GM23248 (cell line): ENCODE measurements at regions not wholly inside any gene's neighbourhood (a gene's known extent, or its start where the extent isn't known, plus 50 kb on each side); places are given as distances from the start of the nearest gene placed in this dataset.
A peak's percentile ranks its signal among the peaks of the same experiment; 100 is the strongest.

Experiments used
- DNase-seq: peaks from one replicate; pipeline ENCODE4 v3.0.0-alpha.2; 2015
- H2AFZ ChIP-seq: fragments of 200-600 bp; sonication (generic); 2 replicates; pipeline ENCODE4 v1.6.1; 2016; ENCODE audit warnings: antibody characterized with exemption
- H3F3A ChIP-seq: fragments of 200-600 bp; sonication (generic); 2 replicates; pipeline ENCODE4 v1.6.1; 2016; ENCODE audit warnings: mild to moderate bottlenecking, antibody characterized with exemption, mixed run types; ENCODE audit not compliant: insufficient read depth
- H3K27ac ChIP-seq: fragments of 200-600 bp; sonication (generic); 2 replicates; pipeline ENCODE4 v1.5.1; 2016; ENCODE audit warnings: mild to moderate bottlenecking
- H3K27me3 ChIP-seq: fragments of 200-600 bp; sonication (generic); replicated peaks from 2 replicates; pipeline ENCODE4 v1.6.1; 2016; ENCODE audit warnings: mild to moderate bottlenecking; ENCODE audit not compliant: insufficient read depth
- H3K36me3 ChIP-seq: fragments of 200-600 bp; sonication (generic); 2 replicates; pipeline ENCODE4 v1.6.1; 2016; ENCODE audit warnings: low read depth, mild to moderate bottlenecking
- H3K4me1 ChIP-seq: fragments of 200-600 bp; sonication (generic); 2 replicates; pipeline ENCODE4 v1.6.1; 2016; ENCODE audit warnings: mild to moderate bottlenecking; ENCODE audit not compliant: insufficient read depth
- H3K4me2 ChIP-seq: fragments of 200-600 bp; sonication (generic); one replicate; pipeline ENCODE4 v1.6.1; 2016; ENCODE audit warnings: mild to moderate bottlenecking; ENCODE audit not compliant: unreplicated experiment
- H3K4me3 ChIP-seq: fragments of 200-600 bp; sonication (generic); 2 replicates; pipeline ENCODE4 v1.5.1; 2016; ENCODE audit warnings: mild to moderate bottlenecking
- H3K79me2 ChIP-seq: fragments of 200-600 bp; sonication (generic); 2 replicates; pipeline ENCODE4 v1.6.1; 2016; ENCODE audit warnings: mild to moderate bottlenecking; ENCODE audit not compliant: insufficient read depth
- H3K9ac ChIP-seq: fragments of 200-600 bp; sonication (generic); 2 replicates; pipeline ENCODE4 v1.6.1; 2016; ENCODE audit warnings: mild to moderate bottlenecking
- H3K9me2 ChIP-seq: fragments of 200-600 bp; sonication (generic); 2 replicates; pipeline ENCODE4 v1.6.1; 2016; ENCODE audit warnings: mixed run types, mild to moderate bottlenecking, moderate library complexity; ENCODE audit not compliant: insufficient read depth
- H3K9me3 ChIP-seq: fragments of 200-600 bp; sonication (generic); one replicate; pipeline ENCODE4 v1.6.1; 2017; ENCODE audit warnings: low read depth
- H4K20me1 ChIP-seq: fragments of 200-600 bp; sonication (generic); 2 replicates; pipeline ENCODE4 v1.6.0; 2016; ENCODE audit not compliant: insufficient read depth
- EZH2 ChIP-seq: fragments of 200-600 bp; sonication (generic); IDR thresholded peaks from 2 replicates; pipeline ENCODE4 v1.6.1; 2018; ENCODE audit warnings: antibody characterized with exemption, mild to moderate bottlenecking; ENCODE audit not compliant: insufficient read depth, poor library complexity, severe bottlenecking
- EZH2phosphoT487 ChIP-seq: fragments of 200-600 bp; sonication (generic); IDR thresholded peaks from 2 replicates; pipeline ENCODE4 v1.6.1; 2018; ENCODE audit warnings: antibody characterized with exemption, moderate library complexity, mild to moderate bottlenecking, low read depth; ENCODE audit not compliant: insufficient read depth
- WGBS, 2 experiments: methylation state at CpG; one replicate each; pipeline ENCODE4 v1.1.6; 2015 to 2017; ENCODE audit warnings: low lambda C conversion rate in 2 of 2, low coverage in 1 of 2; ENCODE audit errors: missing lambda C conversion rate in 2 of 2; 5-methylcytosine and 5-hydroxymethylcytosine counted together
- in situ Hi-C: fragments of 300-500 bp; cut with MboI; formaldehyde crosslinking; loops from 2 replicates; pipeline ENCODE4 v1.15.0; 2020

GRCh38 chr12:25695574-25695973, 142.5 kb upstream of the LMNTD1 start:
- in situ Hi-C loops, result no loop called here
- H3K27me3 ChIP-seq, result no peaks in the 10 kb centered on the region
- H3K4me2 ChIP-seq, result no peak overlapping the region
- no peak overlapping the region for H3K4me3 ChIP-seq
- H4K20me1 ChIP-seq, result no peaks in the 10 kb centered on the region
- TF ChIP-seq EZH2phosphoT487 (no peak), EZH2 (no peak)
- no peak for DNase-seq
- peaks cover 48% of the 10 kb centered on the region for H3K4me1 ChIP-seq
- H3K36me3 ChIP-seq, result no peaks in the 10 kb centered on the region
- no peaks in the 10 kb centered on the region for H3K9me3 ChIP-seq
- peaks cover 35% of the 10 kb centered on the region for H3F3A ChIP-seq
- no peak overlapping the region for H3K27ac ChIP-seq
- H3K9ac ChIP-seq, result no peak overlapping the region
- WGBS, 2 experiments, result 98 to 99% methylated on average over 4 of the region's 4 CpGs
- H3K79me2 ChIP-seq, result no peaks in the 10 kb centered on the region
- H2AFZ ChIP-seq, result no peak overlapping the region
- H3K9me2 ChIP-seq, result no peaks in the 10 kb centered on the region

- Histone ChIP-seq H3K27me3 (no peaks in the 10 kb centered on the region), H3K4me1 (peaks cover 24% of the 10 kb centered on the region), H3K4me3 (no peak overlapping the region), H3K9me3 (no peaks in the 10 kb centered on the region), H3K9me2 (no peaks in the 10 kb centered on the region), H3K27ac (no peak overlapping the region), H2AFZ (no peak overlapping the region), H3K4me2 (no peak overlapping the region), H3K9ac (no peak overlapping the region), H3K79me2 (no peaks in the 10 kb centered on the region), H3K36me3 (no peaks in the 10 kb centered on the region), H3F3A (peaks cover 18% of the 10 kb centered on the region), H4K20me1 (no peaks in the 10 kb centered on the region)
- no peak for TF ChIP-seq EZH2
- TF ChIP-seq EZH2phosphoT487, result no peak
- in situ Hi-C loops, result no loop called here
- 41 to 47% methylated on average over 2 of the region's 2 CpGs for WGBS, 2 experiments
- peak; percentile 45 for DNase-seq
These were observed 145.7 kb upstream of the LMNTD1 start for GRCh38 chr12:25698772-25699171.

GRCh38 chr12:25699454-25699853, 146.4 kb upstream of the LMNTD1 start:
- no peak overlapping the region for H2AFZ ChIP-seq
- peak; percentile 41 for DNase-seq
- H3K9me2 ChIP-seq, result no peaks in the 10 kb centered on the region
- no peaks in the 10 kb centered on the region for H3K9me3 ChIP-seq
- H3K9ac ChIP-seq, result no peak overlapping the region
- peaks cover 19% of the 10 kb centered on the region for H3K4me1 ChIP-seq
- no peak overlapping the region for H3K4me3 ChIP-seq
- no peaks in the 10 kb centered on the region for H3K79me2 ChIP-seq
- in situ Hi-C loops, result no loop called here
- no peak overlapping the region for H3K27ac ChIP-seq
- TF ChIP-seq EZH2 (no peak), EZH2phosphoT487 (no peak)
- 88 to 90% methylated on average over 1 of the region's 1 CpG for WGBS, 2 experiments
- H3K27me3 ChIP-seq, result no peaks in the 10 kb centered on the region
- no peaks in the 10 kb centered on the region for H4K20me1 ChIP-seq
- H3F3A ChIP-seq, result peaks cover 15% of the 10 kb centered on the region
- peak overlapping the region; percentile 0 for H3K4me2 ChIP-seq
- no peaks in the 10 kb centered on the region for H3K36me3 ChIP-seq

- peak; percentile 37 for DNase-seq
- H3K27me3 ChIP-seq, result no peaks in the 10 kb centered on the region
- no peaks in the 10 kb centered on the region for H4K20me1 ChIP-seq
- no peaks in the 10 kb centered on the region for H3K36me3 ChIP-seq
- in situ Hi-C loops, result no loop called here
- no peaks in the 10 kb centered on the region for H3K79me2 ChIP-seq
- H3K9ac ChIP-seq, result no peak overlapping the region
- H3K9me2 ChIP-seq, result no peaks in the 10 kb centered on the region
- H3K4me2 ChIP-seq, result no peak overlapping the region
- 62 to 66% methylated on average over 4 of the region's 4 CpGs for WGBS, 2 experiments
- peaks cover 15% of the 10 kb centered on the region for H3K4me1 ChIP-seq
- no peaks in the 10 kb centered on the region for H3K9me3 ChIP-seq
- H3K4me3 ChIP-seq, result no peak overlapping the region
- H3K27ac ChIP-seq, result no peak overlapping the region
- TF ChIP-seq EZH2phosphoT487 (no peak), EZH2 (no peak)
- peaks cover 14% of the 10 kb centered on the region for H3F3A ChIP-seq
- no peak overlapping the region for H2AFZ ChIP-seq
These were observed 148.2 kb upstream of the LMNTD1 start for GRCh38 chr12:25701290-25701689.

- Histone ChIP-seq H3K9me2 (no peaks in the 10 kb centered on the region), H3K27ac (no peak overlapping the region), H3K36me3 (no peaks in the 10 kb centered on the region), H3K27me3 (no peaks in the 10 kb centered on the region), H3K4me2 (no peak overlapping the region), H3K4me3 (no peak overlapping the region), H3K79me2 (no peaks in the 10 kb centered on the region), H3K4me1 (peaks cover 15% of the 10 kb centered on the region), H4K20me1 (no peaks in the 10 kb centered on the region), H3K9ac (no peak overlapping the region), H3K9me3 (no peaks in the 10 kb centered on the region), H2AFZ (no peak overlapping the region), H3F3A (peaks cover 14% of the 10 kb centered on the region)
- in situ Hi-C loops, result no loop called here
- WGBS, 2 experiments, result 62 to 73% methylated on average over 3 of the region's 3 CpGs
- DNase-seq, result no peak
- TF ChIP-seq EZH2 (no peak), EZH2phosphoT487 (no peak)
These were observed 149.5 kb upstream of the LMNTD1 start for GRCh38 chr12:25702553-25702952.
